NCI-H460 (cell line): ENCODE measurements at regions not wholly inside any gene's neighbourhood (a gene's known extent, or its start where the extent isn't known, plus 50 kb on each side); places are given as distances from the start of the nearest gene placed in this dataset.

Source experiments
- DNase-seq: peaks from one replicate; pipeline ENCODE4 v3.0.0-alpha.2; 2016; ENCODE audit warnings: low read depth; ENCODE audit errors: extremely low read depth

DNA sequence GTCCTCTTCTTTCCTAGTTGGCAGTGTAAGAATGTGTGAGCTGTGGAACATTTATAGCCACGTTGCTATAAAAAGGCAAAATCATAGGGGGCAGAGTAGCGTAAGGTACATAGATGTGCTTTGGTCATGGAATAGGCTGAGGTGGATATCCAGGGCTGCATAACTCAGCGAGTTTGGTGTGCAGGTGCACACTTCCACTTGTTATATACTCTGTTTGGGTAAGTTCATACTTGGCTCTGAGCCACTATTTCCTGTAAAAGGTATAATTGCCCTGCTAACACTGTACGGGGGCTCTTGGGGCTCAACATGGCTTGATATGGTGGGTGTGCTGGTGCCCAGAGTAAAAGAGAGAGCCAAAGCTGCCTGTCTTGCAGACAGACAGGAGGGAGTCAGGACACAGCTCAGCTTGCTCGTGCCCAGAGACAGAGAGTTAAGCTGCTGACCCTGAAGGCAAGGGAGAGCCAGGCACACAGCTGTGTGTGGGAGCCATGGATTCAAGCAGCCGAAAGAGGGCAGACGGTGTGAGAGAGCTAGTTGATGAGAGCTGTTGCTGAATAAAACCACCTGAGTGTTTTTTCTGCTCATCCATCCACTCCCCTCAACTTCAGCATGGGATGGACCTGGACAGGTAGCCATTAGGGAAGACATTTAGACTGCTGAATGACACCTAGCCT is 126.7 kb downstream of the DKK1 start:
- no peak for DNase-seq

DNA sequence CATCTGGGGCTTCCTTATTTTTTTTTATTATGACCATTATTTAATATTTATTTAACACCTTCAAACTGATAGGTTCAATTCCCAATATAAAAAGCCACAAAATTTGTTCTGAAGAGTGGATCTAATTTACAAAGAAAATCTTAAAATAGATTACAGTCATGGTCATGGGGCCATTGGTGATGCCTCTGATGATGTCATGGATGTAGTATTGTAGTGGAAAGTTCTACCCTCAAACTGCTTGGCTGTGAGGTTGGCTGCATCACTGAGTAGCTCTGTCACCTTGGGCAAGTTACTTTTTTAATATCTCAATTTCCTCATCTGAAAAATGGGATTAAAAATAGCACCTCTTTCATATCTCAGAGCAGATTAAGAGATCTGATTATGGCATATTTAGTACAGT is 128.5 kb downstream of the DKK1 start:
- no peak for DNase-seq

DNA sequence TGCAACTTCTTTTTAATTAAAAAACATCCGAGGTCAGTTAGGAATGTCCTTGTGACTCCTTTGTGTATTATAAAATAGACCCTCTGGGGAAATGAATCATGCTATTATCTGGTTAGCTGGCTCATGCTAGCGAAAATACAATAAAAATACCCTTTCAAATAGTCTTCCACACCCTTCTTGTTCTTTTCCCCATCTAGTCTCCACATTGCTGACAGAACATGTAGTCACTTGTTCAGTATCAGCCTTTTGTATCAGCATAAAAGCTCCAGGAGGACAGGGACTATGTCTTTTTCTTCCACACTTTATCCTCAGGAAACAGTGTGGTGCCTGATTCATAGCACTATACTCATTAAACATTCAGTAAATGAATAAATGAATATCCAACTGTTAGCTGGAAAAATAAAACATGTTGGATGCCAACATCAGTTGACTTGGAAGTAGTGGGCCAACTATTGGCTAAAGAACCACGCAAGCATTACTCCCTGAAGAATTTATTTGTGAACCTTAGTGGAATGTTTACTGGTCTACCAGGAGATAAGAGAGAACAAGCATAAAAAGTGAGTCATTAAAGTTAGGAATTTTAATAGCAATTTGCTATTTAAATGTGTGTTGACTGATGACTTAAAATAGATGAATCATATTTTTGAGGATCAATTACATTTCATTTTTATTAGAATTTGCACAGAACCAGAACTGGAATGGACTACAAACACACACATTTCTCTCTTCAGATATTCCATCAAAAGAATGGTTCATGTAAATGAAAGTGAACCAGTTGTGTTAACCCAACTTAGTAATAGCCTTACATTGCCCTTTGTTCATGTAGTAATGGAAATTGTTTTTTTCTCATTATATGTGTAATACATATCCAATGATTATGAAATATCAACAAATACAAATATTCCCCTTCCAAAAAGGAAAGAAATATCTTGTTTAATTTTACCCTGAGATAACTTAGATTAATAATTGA is 129.6 kb downstream of the DKK1 start:
- no peak for DNase-seq

GRCh38 chr10:52446391-52446790 is 132.3 kb downstream of the DKK1 start:
- no peak for DNase-seq

- DNase-seq = no peak
These were observed 133.9 kb downstream of the DKK1 start for GRCh38 chr10:52447931-52448353.

DNA sequence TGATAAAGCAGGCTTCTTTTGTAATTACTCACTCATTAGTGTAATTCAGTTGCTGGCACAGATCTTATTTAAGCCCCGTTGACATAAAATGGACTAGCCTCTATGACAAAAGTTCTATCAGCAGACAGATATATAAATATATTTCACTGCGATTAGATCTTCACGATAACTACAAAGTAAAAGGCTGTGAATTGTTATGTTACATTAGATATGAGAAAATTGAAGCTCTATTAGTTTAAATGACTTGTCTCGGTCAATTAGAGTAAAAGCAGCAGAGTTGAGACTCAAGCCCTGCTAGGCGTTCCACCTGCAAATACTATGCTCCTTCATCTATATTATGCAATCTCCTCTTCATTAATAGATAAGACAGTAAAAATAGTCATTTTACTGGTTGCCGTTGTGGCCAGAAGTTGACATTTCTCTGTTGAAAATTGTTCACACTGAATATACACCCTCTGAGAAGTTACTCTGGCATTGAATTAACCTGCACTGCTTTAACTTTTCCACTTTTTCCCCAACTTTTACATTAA is 136.7 kb downstream of the DKK1 start:
- DNase-seq = no peak

DNA sequence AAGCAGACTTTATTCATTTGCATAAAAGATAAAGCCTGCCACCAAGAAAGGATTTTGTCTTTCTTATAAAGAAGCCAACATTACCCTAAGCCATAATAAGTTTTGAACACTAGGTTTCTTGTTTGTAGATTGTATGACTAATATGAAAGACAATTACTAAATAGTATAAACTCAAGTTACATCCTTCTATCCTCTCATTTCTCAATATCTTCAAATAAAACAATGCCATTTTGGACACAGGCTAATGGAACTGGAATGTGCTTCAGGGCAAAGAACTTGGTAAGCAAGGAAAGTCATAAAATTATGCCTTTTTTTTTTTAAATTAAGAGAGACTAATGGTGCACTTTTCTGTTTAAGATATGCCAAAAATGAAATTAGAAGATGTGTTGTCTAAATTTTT is 137.7 kb downstream of the DKK1 start:
- peak; percentile 16 for DNase-seq

DNA sequence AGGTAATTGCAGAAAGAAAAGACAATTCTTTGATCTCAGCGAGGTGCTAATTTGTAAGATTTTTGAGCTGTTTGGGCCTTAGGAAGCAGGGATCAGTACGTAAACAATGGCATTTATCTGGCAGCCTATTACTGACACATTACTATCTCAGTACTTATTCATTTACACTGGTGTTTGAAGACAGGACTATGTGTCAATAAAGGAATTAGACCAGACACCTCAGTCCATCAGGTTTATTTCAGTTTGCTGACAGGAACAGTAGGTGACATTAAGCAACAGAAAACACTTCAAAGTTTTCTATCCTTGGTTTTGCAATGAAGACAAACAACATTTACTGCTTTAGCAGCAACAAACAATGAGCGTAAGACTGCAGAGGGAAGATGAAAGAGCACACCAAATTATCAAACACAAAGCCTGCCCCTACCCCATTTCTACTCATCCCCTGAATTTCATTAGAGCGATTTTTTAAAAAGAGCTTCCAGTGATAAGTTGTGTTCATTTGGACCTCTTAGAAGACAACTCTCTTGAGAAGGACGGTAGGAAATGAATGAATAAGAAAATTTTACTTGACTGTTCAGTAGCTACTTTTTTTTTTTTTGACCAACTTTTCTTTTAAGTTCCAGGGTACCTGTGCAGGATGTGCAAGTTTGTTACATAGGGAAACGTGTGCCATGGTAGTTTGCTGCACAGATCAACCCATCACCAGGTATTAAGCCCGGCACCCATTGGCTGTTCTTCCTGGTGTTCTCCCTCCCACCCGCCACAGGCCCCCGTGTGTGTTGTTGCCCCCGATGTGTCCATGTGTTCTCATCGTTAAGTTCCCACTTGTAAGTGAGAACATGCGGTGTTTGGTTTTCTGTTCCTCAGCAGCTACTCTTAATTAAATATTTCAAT is 138.8 kb downstream of the DKK1 start:
- DNase-seq = no peak

DNA sequence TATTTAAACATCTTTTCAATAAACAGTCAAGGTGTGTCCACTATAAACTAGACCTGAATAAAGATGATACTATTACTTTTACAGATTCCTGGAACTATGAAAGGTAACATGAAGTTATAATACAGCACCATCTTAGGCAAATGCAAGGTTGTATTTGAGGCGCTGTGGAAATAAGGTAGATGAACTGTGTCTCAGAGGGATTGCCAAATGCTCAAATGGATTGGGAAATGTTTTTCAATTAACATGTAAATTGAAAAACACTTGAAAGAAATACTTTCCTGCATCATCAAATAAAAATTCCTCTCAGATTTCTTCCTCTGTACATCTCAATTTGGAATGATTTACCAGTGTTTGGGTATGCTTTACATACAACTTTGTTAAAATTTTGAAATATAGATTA is 139.4 kb downstream of the DKK1 start:
- DNase-seq = no peak

DNA sequence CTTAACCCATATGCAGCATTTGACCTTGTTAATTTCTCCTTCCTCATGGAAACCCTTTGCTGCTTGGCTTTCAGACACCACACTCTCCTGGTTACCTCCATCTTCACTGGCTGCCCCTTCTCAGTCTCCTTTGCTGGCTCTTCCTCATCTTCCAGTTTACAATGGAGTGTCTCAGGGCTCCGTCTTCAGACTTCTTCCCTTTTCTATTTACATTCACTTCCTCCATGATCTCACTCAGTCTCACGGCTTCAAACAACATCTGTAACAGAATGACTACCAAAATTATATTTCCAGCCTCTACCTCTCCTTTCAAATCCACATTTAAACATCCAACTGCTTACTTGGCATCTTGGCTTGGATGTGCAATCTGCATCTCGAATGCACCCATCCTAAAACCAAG is 140.4 kb downstream of the DKK1 start:
- no peak for DNase-seq

DNA sequence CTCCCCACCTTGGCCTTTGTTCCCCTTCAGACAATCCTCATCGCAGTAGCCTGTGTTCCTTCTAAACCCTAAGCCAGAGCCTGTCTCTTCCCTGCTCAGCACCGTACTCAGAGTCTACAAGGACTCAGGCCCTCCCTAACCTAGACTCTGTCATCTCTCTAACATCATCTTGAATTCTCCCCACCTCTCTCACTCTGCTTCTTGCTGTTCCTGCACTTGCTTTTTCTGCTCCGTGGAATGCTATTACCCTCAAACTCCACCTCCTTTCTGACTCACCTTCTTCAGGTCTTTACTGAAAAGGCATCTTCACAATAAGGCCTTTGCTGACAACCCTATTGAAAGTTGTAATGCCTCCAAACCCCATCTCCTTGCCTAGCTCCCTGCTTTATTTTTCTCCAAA is 141.0 kb downstream of the DKK1 start:
- DNase-seq = no peak

- DNase-seq = no peak
These were observed 145.0 kb downstream of the DKK1 start for GRCh38 chr10:52459097-52459496.

DNA sequence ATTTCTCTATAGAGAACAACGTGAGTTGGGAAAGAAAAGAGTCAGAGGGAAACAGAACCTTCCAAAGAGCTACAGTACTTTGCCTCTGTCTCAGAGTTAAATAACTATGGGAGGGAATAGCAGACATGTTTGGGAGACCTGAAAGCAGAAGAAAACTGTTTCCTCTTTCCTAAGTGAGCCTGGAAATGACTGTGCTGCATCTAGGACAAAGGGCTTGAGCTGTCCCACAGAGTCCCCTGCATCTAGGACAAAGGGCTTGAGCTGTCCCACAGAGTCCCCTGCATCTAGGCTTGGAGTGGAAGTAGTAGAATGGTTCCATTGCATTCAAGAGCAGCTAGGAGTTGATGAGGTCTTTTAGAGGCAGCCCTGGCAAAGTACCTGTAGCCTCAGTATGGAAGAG is 149.7 kb downstream of the DKK1 start:
- no peak for DNase-seq

- DNase-seq = no peak
These were observed 150.5 kb downstream of the DKK1 start for GRCh38 chr10:52464368-52465124.

DNA sequence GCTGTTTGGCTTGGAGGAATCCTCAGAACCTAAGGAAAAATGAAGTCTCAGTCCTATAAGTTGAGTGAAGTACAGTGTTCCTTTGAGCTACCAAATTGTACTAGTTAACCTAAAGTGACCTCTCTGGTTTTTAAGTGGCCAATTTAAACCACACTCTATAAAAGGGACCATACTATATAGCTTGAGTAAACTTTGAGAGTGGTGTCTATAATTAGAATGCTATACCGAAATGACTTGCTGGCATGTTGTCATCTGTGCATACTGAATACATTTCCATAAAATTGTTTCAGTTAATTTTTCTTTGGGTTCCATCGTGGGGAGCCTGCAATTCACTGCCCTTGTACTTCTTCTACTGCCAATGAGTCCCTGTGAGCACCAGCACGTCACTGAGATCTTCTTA is 151.1 kb downstream of the DKK1 start:
- no peak for DNase-seq

GRCh38 chr10:52466464-52466863 is 152.4 kb downstream of the DKK1 start:
- DNase-seq = no peak

DNA sequence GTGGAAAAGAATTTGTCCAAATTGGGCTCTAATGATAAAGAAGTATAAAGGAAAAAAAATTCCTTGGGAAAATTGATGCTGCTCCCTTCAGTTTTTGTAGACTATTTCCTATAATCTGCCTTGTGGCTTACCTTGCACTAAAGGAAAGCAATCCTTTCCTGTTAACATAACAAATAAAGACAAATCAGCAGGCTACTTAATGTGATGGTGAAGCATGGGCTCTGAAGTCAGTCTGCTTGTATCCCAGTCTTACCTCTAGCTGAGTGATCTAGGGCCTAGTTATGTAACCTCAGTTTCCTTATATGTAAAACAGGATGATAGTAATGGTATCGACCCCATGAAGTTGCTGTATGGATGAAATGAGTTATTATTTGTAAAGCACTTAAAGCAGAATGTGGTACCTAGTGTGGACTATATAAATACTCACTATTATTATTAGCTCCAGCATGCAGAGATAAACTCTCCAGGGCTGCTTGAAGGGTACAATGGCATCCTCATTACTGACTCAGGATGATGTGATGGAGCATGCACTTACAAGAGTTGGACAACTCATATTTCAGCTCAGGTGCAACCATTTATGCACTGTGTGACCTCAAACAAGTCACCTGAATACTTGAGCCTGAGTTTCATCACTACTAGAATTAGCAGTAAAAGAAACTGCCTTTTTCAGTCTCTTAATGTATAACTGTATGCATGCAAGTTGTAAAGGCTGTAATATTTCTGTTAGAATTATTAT is 156.1 kb downstream of the DKK1 start:
- DNase-seq = no peak

DNA sequence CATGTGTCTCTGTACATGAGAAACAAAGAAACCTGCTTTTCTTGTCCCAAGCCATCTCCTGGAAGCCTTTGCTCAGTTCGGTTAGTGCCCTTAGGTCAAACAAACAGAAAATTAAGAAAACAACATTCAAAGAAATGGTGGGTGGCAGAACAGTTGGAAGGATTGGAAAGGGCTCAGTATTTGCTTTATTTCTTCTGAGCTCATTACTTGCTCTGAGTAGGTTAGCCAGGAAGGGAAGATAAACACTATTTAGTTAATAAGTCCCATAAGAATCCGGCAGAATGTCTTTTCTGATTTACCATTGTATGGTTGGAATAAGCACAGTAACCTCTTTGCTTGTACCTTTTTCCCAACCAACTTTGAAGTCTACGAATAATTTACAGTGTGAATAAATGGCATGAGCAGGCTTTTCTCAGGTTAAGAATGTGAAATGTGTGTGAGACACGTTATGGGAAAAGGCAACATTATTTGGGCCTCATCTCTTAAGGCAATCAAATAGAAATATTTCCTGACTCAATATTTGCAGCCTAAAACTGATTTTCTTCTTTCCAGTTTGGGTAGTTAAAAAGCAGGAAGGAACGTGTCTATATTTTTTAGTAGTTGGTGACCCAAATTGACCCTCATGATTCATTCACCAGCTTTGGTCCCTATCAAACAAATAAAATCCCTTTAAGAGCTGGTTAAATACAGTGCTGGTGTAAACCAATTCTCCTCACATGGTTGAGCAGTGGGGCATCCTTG is 158.5 kb downstream of the DKK1 start:
- no peak for DNase-seq

DNA sequence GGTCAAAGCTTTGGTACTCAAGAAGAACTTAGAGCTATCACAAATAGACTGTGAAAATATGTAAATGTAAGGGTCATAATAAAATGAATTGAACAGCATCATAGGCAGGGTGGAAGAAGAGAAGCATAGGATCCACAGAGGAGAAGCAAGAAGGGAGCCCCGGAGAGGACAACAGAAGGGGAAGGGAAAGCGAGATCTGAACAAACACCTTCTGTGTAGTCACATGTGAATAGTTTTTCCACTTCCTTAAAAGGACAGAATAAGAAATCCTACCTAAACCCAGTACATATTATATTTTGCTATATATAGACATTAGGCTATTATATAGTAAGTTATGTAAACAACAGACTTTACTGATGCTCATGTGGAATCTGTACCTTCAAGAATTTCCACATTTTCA is 160.2 kb downstream of the DKK1 start:
- no peak for DNase-seq
